Prostate gland (tissue), 2 donors: ENCODE measurements at regions not wholly inside any gene's neighbourhood (a gene's known extent, or its start where the extent isn't known, plus 50 kb on each side); places are given as distances from the start of the nearest gene placed in this dataset.

Experiments
- CTCF ChIP-seq, 4 experiments: fragments of 200-600 bp in 2 of 4; fragments of 450-650 bp in 2 of 4; sonication (generic) in 2 of 4; IDR thresholded peaks; 1 replicate in 3 of 4; 2 replicates in 1 of 4; pipeline ENCODE4 v1.5.1; 2016 to 2019; ENCODE audit warnings: antibody characterized with exemption in 4 of 4, mild to moderate bottlenecking in 2 of 4, moderate library complexity in 2 of 4
- POLR2A ChIP-seq: fragments of 450-650 bp; IDR thresholded peaks from one replicate; pipeline ENCODE4 v1.6.1; 2016; ENCODE audit warnings: antibody characterized with exemption, mild to moderate bottlenecking

GRCh38 chr22:23401111-23401909, 178.8 kb downstream of the IGLL1 start:
- no peak for TF ChIP-seq CTCF (IDR thresholded peaks at IDR 0.05)
- no peak for TF ChIP-seq POLR2A
